Effector memory CD4-positive, alpha-beta T cell (primary cell): ENCODE measurements at regions not wholly inside any gene's neighbourhood (a gene's known extent, or its start where the extent isn't known, plus 50 kb on each side); places are given as distances from the start of the nearest gene placed in this dataset.

Source experiments
- DNase-seq, 3 donors: peaks; one replicate each; pipeline ENCODE4 v3.0.0-alpha.2; 2020
- H3K27ac ChIP-seq: 2 replicates; pipeline ENCODE4 v1.7.0; 2013; ENCODE audit warnings: mild to moderate bottlenecking, low read length, moderate library complexity; ENCODE audit not compliant: insufficient read depth, poor library complexity, severe bottlenecking
- H3K27me3 ChIP-seq: replicated peaks from 2 replicates; pipeline ENCODE4 v1.7.0; 2013; ENCODE audit warnings: mild to moderate bottlenecking, low read length; ENCODE audit not compliant: insufficient read depth, control insufficient read depth, poor library complexity, severe bottlenecking
- H3K36me3 ChIP-seq: 2 replicates; pipeline ENCODE4 v1.7.0; 2013; ENCODE audit warnings: mild to moderate bottlenecking, low read length, moderate library complexity; ENCODE audit not compliant: control insufficient read depth, insufficient read depth
- H3K4me1 ChIP-seq: 2 replicates; pipeline ENCODE4 v1.7.0; 2013; ENCODE audit warnings: low read length, mild to moderate bottlenecking; ENCODE audit not compliant: control insufficient read depth, insufficient read depth, poor library complexity, severe bottlenecking
- H3K4me3 ChIP-seq: 2 replicates; pipeline ENCODE4 v1.7.0; 2013; ENCODE audit warnings: low read length, low read depth, mild to moderate bottlenecking; ENCODE audit not compliant: insufficient read depth, poor library complexity, severe bottlenecking
- H3K9me3 ChIP-seq: 2 replicates; pipeline ENCODE4 v1.7.0; 2013; ENCODE audit warnings: mild to moderate bottlenecking, low read length, moderate library complexity; ENCODE audit not compliant: control insufficient read depth

- Histone ChIP-seq H3K27ac (no peak overlapping the region), H3K27me3 (no peaks in the 10 kb centered on the region), H3K4me1 (peaks cover 7% of the 10 kb centered on the region), H3K36me3 (no peaks in the 10 kb centered on the region), H3K4me3 (no peak overlapping the region), H3K9me3 (no peaks in the 10 kb centered on the region)
- DNase-seq, result no peak
Measured at GRCh38 chr1:212155219-212155618, 119.7 kb downstream of the DTL start.

GRCh38 chr1:212157252-212157651 is 121.7 kb downstream of the DTL start:
- Histone ChIP-seq H3K27me3 (no peaks in the 10 kb centered on the region), H3K4me1 (peaks cover 17% of the 10 kb centered on the region), H3K4me3 (no peak overlapping the region), H3K27ac (no peak overlapping the region), H3K9me3 (no peaks in the 10 kb centered on the region), H3K36me3 (no peaks in the 10 kb centered on the region)
- no peak for DNase-seq

- Histone ChIP-seq H3K9me3 (no peaks in the 10 kb centered on the region), H3K27me3 (no peaks in the 10 kb centered on the region), H3K4me3 (no peak overlapping the region), H3K27ac (no peak overlapping the region), H3K36me3 (no peaks in the 10 kb centered on the region), H3K4me1 (peaks cover 29% of the 10 kb centered on the region)
- peak in 2 of 3 donors; percentile 0 to 12 for DNase-seq
Measured at GRCh38 chr1:212158912-212159796, 123.6 kb downstream of the DTL start.

GRCh38 chr1:212161231-212161781 is 123.9 kb upstream of the PPP2R5A start:
- no peaks in the 10 kb centered on the region for H3K27me3 ChIP-seq
- no peak overlapping the region for H3K4me3 ChIP-seq
- H3K27ac ChIP-seq, result no peak overlapping the region
- peaks cover 29% of the 10 kb centered on the region for H3K4me1 ChIP-seq
- no peaks in the 10 kb centered on the region for H3K9me3 ChIP-seq
- H3K36me3 ChIP-seq, result no peaks in the 10 kb centered on the region
- no peak for DNase-seq

- Histone ChIP-seq H3K36me3 (no peaks in the 10 kb centered on the region), H3K9me3 (no peaks in the 10 kb centered on the region), H3K27ac (no peak overlapping the region), H3K4me1 (peaks cover 29% of the 10 kb centered on the region), H3K4me3 (no peak overlapping the region), H3K27me3 (no peaks in the 10 kb centered on the region)
- no peak for DNase-seq
Measured at GRCh38 chr1:212162635-212163034, 122.6 kb upstream of the PPP2R5A start.

GRCh38 chr1:212164095-212164872 is 120.9 kb upstream of the PPP2R5A start:
- Histone ChIP-seq H3K4me3 (no peak overlapping the region), H3K27me3 (no peaks in the 10 kb centered on the region), H3K4me1 (peaks cover 23% of the 10 kb centered on the region), H3K9me3 (no peaks in the 10 kb centered on the region), H3K36me3 (no peaks in the 10 kb centered on the region), H3K27ac (no peak overlapping the region)
- no peak for DNase-seq

GRCh38 chr1:212166244-212166643 is 119.0 kb upstream of the PPP2R5A start:
- Histone ChIP-seq H3K27ac (no peak overlapping the region), H3K4me3 (no peak overlapping the region), H3K36me3 (no peaks in the 10 kb centered on the region), H3K27me3 (no peaks in the 10 kb centered on the region), H3K4me1 (peaks cover 22% of the 10 kb centered on the region), H3K9me3 (no peaks in the 10 kb centered on the region)
- no peak for DNase-seq

GRCh38 chr1:212166644-212167043 is 118.6 kb upstream of the PPP2R5A start:
- Histone ChIP-seq H3K9me3 (no peaks in the 10 kb centered on the region), H3K27ac (no peak overlapping the region), H3K36me3 (no peaks in the 10 kb centered on the region), H3K4me3 (no peak overlapping the region), H3K4me1 (peaks cover 18% of the 10 kb centered on the region), H3K27me3 (no peaks in the 10 kb centered on the region)
- DNase-seq, result no peak

- Histone ChIP-seq H3K4me3 (no peak overlapping the region), H3K27me3 (no peaks in the 10 kb centered on the region), H3K27ac (no peak overlapping the region), H3K4me1 (peaks cover 14% of the 10 kb centered on the region), H3K36me3 (no peaks in the 10 kb centered on the region), H3K9me3 (no peaks in the 10 kb centered on the region)
- no peak for DNase-seq
Measured at GRCh38 chr1:212167098-212167497, 118.1 kb upstream of the PPP2R5A start.

- Histone ChIP-seq H3K27ac (no peak overlapping the region), H3K4me1 (no peaks in the 10 kb centered on the region), H3K4me3 (no peak overlapping the region), H3K27me3 (no peaks in the 10 kb centered on the region), H3K9me3 (no peaks in the 10 kb centered on the region), H3K36me3 (no peaks in the 10 kb centered on the region)
- DNase-seq, result no peak
Measured at GRCh38 chr1:212173567-212173966, 111.6 kb upstream of the PPP2R5A start.
